ENCODE measurements at regions not wholly inside any gene's neighbourhood (a gene's known extent, or its start where the extent isn't known, plus 50 kb on each side); places are given as distances from the start of the nearest gene placed in this dataset.
"Not testable (repeated sequence)": the region's sequence is repeated elsewhere in the genome, so short reads cannot be mapped to it uniquely, and the experiment has no call there.

- not testable (repeated sequence) for TF ChIP-seq CTCF (IDR thresholded peaks at IDR 0.05; ENCODE audit: low read depth, low read length, missing input control); REST (IDR thresholded peaks at IDR 0.05); RXRA (IDR thresholded peaks at IDR 0.05); MAX (IDR thresholded peaks at IDR 0.05); SP1 (IDR thresholded peaks at IDR 0.05); GABPA (IDR thresholded peaks at IDR 0.05 in 1 of 2, conservative IDR thresholded peaks at IDR 0.05 in 1 of 2); RAD21 (IDR thresholded peaks at IDR 0.05); YY1 (IDR thresholded peaks at IDR 0.05)
Observed at GRCh38 chrX:42833550-42833940, 55.6 kb upstream of the PPP1R2C start.

Measured in liver (tissue), 3 donors.